Activated naive CD8-positive, alpha-beta T cell treated with anti-CD3 and anti-CD28 coated beads, Interleukin-2, amount 10 ng/mL, durations not matched to agents 7 days and 5 days (primary cell): ENCODE measurements at regions not wholly inside any gene's neighbourhood (a gene's known extent, or its start where the extent isn't known, plus 50 kb on each side); places are given as distances from the start of the nearest gene placed in this dataset. TPM values are rescaled to one million over a fixed set of nuclear protein-coding genes. Genes with fewer than 3 reads are reported as not detected.

ENCODE experiments used
- ATAC-seq: fragments of 150-1000 bp; cut with Tn5 transposase; one replicate; pipeline ENCODE4 v1.10.0; 2021; ENCODE audit warnings: low read depth, moderate library complexity
- POLR2A ChIA-PET: fragments of 350-600 bp; sonication (Branson Sonifier 250); formaldehyde crosslinking; loops from one replicate; lab custom pipeline; 2021; ENCODE audit warnings: antibody characterized with exemption; lab: Charles Lee
- DNase-seq: peaks from one replicate; pipeline ENCODE4 v3.0.0; 2021
- H3K27ac Mint-ChIP-seq: one replicate; pipeline ENCODE4 v1.8.0; 2022; ENCODE audit warnings: mild to moderate bottlenecking, mixed read lengths
- H3K27me3 Mint-ChIP-seq: one replicate; pipeline ENCODE4 v1.8.0; 2022; ENCODE audit warnings: mild to moderate bottlenecking, moderate library complexity, mixed read lengths
- H3K36me3 Mint-ChIP-seq: one replicate; pipeline ENCODE4 v1.8.0; 2021; ENCODE audit warnings: mild to moderate bottlenecking, mixed read lengths
- H3K4me1 Mint-ChIP-seq: one replicate; pipeline ENCODE4 v1.8.0; 2021; ENCODE audit warnings: mixed read lengths
- H3K4me3 Mint-ChIP-seq: one replicate; pipeline ENCODE4 v1.8.0; 2022; ENCODE audit warnings: mild to moderate bottlenecking, moderate library complexity, mixed read lengths
- H3K9me3 Mint-ChIP-seq: one replicate; pipeline ENCODE4 v1.8.0; 2021; ENCODE audit warnings: mixed read lengths
- microRNA-seq: library from miRNA; unstranded; fragments of <30 nt; microRNA quantifications from one replicate; pipeline ENCODE4 v1.2.0, GENCODE V29; 2022

- Mint-ChIP-seq H3K27ac (no peak overlapping the region), H3K9me3 (no peaks in the 10 kb centered on the region), H3K27me3 (no peaks in the 10 kb centered on the region), H3K4me1 (no peaks in the 10 kb centered on the region), H3K36me3 (no peaks in the 10 kb centered on the region), H3K4me3 (no peak overlapping the region)
- DNase-seq (no peak), ATAC-seq (no peak)
- POLR2A ChIA-PET, result no interaction called here
Observed at GRCh38 chr5:7324919-7325318, 71.0 kb upstream of the ADCY2 start.

- ATAC-seq (no peak), DNase-seq (no peak)
- H3K27me3 Mint-ChIP-seq, result no peaks in the 10 kb centered on the region
- H3K4me3 Mint-ChIP-seq, result no peak overlapping the region
- H3K27ac Mint-ChIP-seq, result no peak overlapping the region
- POLR2A ChIA-PET, result no interaction called here
- no peaks in the 10 kb centered on the region for H3K9me3 Mint-ChIP-seq
- no peaks in the 10 kb centered on the region for H3K4me1 Mint-ChIP-seq
- H3K36me3 Mint-ChIP-seq, result no peaks in the 10 kb centered on the region
Observed at GRCh38 chr5:7325975-7326913, 69.7 kb upstream of the ADCY2 start.

GRCh38 chr5:7329141-7329540 lies 66.8 kb upstream of the ADCY2 start:
- no peaks in the 10 kb centered on the region for H3K4me1 Mint-ChIP-seq
- ATAC-seq (no peak), DNase-seq (no peak)
- no peaks in the 10 kb centered on the region for H3K27me3 Mint-ChIP-seq
- no peak overlapping the region for H3K4me3 Mint-ChIP-seq
- H3K9me3 Mint-ChIP-seq, result no peaks in the 10 kb centered on the region
- H3K36me3 Mint-ChIP-seq, result no peaks in the 10 kb centered on the region
- H3K27ac Mint-ChIP-seq, result no peak overlapping the region
- POLR2A ChIA-PET, result no interaction called here

GRCh38 chr5:7329712-7330111 lies 66.2 kb upstream of the ADCY2 start:
- ATAC-seq (no peak), DNase-seq (no peak)
- POLR2A ChIA-PET, result no interaction called here
- Mint-ChIP-seq H3K27ac (no peak overlapping the region), H3K4me3 (no peak overlapping the region), H3K9me3 (no peaks in the 10 kb centered on the region), H3K4me1 (no peaks in the 10 kb centered on the region), H3K36me3 (no peaks in the 10 kb centered on the region), H3K27me3 (no peaks in the 10 kb centered on the region)

- ATAC-seq (no peak), DNase-seq (no peak)
- Mint-ChIP-seq H3K4me1 (no peaks in the 10 kb centered on the region), H3K36me3 (no peaks in the 10 kb centered on the region), H3K27me3 (no peaks in the 10 kb centered on the region), H3K27ac (no peak overlapping the region), H3K9me3 (no peaks in the 10 kb centered on the region), H3K4me3 (no peak overlapping the region)
- POLR2A ChIA-PET, result no interaction called here
Observed at GRCh38 chr5:7330256-7330655, 65.7 kb upstream of the ADCY2 start.

DNA sequence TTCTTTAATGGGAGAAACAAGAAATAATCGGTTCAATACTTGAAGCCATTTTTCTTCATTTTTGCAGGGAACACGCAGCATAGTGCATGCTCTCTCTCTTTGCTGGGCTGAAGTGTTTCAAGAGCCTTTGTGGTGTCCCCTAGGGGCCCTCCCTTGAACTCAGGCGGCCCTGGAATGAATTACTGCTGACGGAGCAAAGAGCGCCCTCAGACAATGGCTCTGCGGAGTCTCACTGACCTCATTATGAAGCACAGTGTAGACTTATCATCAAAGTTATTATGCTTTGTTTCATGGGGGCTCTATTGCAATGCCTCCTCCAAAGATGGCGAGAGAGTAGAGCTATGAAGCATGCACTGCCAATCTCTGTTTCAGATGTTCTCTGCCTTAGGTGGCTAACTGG lies 64.8 kb upstream of the ADCY2 start:
- DNase-seq (no peak), ATAC-seq (no peak)
- Mint-ChIP-seq H3K36me3 (no peaks in the 10 kb centered on the region), H3K4me1 (no peaks in the 10 kb centered on the region), H3K9me3 (no peaks in the 10 kb centered on the region), H3K27ac (no peak overlapping the region), H3K4me3 (no peak overlapping the region), H3K27me3 (no peaks in the 10 kb centered on the region)
- POLR2A ChIA-PET, result no interaction called here

Small RNA genes lying in the stretch of these regions (microRNA-seq; reads per million reads assigned to microRNA genes)
- not detected for gene MIR4278
